Endothelial cell of umbilical vein (primary cell): ENCODE measurements at regions not wholly inside any gene's neighbourhood (a gene's known extent, or its start where the extent isn't known, plus 50 kb on each side); places are given as distances from the start of the nearest gene placed in this dataset.

Experiments
- BruUV-seq: library from RNA; stranded (reverse); fragments of 400-500 nt; replicated peaks from 2 replicates; lab custom pipeline; 2021; lab: Mats Ljungman, UMichigan
- CTCF ChIA-PET: fragments of 300-600, 350-600 bp; sonication (Branson Sonifier 250); formaldehyde crosslinking; loops from one replicate; lab custom pipeline; 2021; ENCODE audit warnings: antibody characterized with exemption, inconsistent platforms; lab: Charles Lee
- POLR2A ChIA-PET: fragments of 300-600, 350-600 bp; sonication (Branson Sonifier 250); formaldehyde crosslinking; loops from one replicate; lab custom pipeline; 2021; ENCODE audit warnings: antibody characterized with exemption, inconsistent platforms; lab: Charles Lee
- DNase-seq: peaks from one replicate; pipeline ENCODE4 v3.0.0-alpha.2; 2011; ENCODE audit warnings: low read depth, low spot score
- FAIRE-seq: peaks from 2 replicates; lab custom pipeline; 2011; peaks lifted over from hg19 to GRCh38; lab: Jason Lieb, UNC
- H2AFZ ChIP-seq: 2 replicates; pipeline ENCODE4 v1.6.0; 2012; ENCODE audit warnings: low read depth, low read length, control low read depth, inconsistent platforms
- H3K27ac ChIP-seq: 2 replicates; pipeline ENCODE4 v1.5.1; 2011; ENCODE audit warnings: low read depth, mild to moderate bottlenecking, control low read depth, low read length, moderate library complexity; ENCODE audit not compliant: insufficient read depth
- H3K27me3 ChIP-seq, 2 experiments: 2 replicates each; pipeline versions ENCODE4 v1.6.0 to v1.6.1; 2011; ENCODE audit warnings: low read length in 2 of 2, mixed read lengths in 1 of 2; ENCODE audit not compliant: control insufficient read depth in 2 of 2, insufficient read depth in 2 of 2
- H3K36me3 ChIP-seq, 2 experiments: 2 replicates in 1 of 2; 3 replicates in 1 of 2; pipeline ENCODE4 v1.5.1; 2011; ENCODE audit warnings: low read length in 2 of 2, mild to moderate bottlenecking in 1 of 2, moderate library complexity in 1 of 2; ENCODE audit not compliant: control insufficient read depth in 2 of 2, insufficient read depth in 2 of 2; ENCODE audit errors: extremely low read depth in 1 of 2
- H3K4me1 ChIP-seq: 3 replicates; pipeline ENCODE4 v1.5.1; 2011; ENCODE audit warnings: mild to moderate bottlenecking, low read length; ENCODE audit not compliant: control insufficient read depth, insufficient read depth; ENCODE audit errors: extremely low read depth
- H3K4me2 ChIP-seq: 2 replicates; pipeline ENCODE4 v1.6.1; 2011; ENCODE audit warnings: low read length, control low read depth, mixed read lengths; ENCODE audit not compliant: insufficient read depth
- H3K4me3 ChIP-seq, 3 experiments: fragments of 200-600 bp in 1 of 3; sonication (generic), shearing (Covaris generic) in 1 of 3; replicated peaks in 1 of 3; 2 replicates each; pipeline ENCODE4 v1.5.1; 2011 to 2016; ENCODE audit warnings: control low read depth in 3 of 3, low read length in 3 of 3, mild to moderate bottlenecking in 2 of 3, inconsistent platforms in 1 of 3, low read depth in 1 of 3, moderate library complexity in 1 of 3; ENCODE audit not compliant: insufficient read depth in 1 of 3
- H3K79me2 ChIP-seq: 2 replicates; pipeline ENCODE4 v1.6.0; 2012; ENCODE audit warnings: low read length, inconsistent platforms; ENCODE audit not compliant: control insufficient read depth, insufficient read depth
- H3K9ac ChIP-seq: replicated peaks from 2 replicates; pipeline ENCODE3; 2011; ENCODE audit warnings: low read length, control low read depth; ENCODE audit not compliant: insufficient read depth; ENCODE audit errors: extremely low read depth
- H3K9me1 ChIP-seq: replicated peaks from 3 replicates; pipeline ENCODE4 v1.6.0; 2011; ENCODE audit warnings: mild to moderate bottlenecking, low read length; ENCODE audit not compliant: control insufficient read depth, insufficient read depth; ENCODE audit errors: extremely low read depth
- H3K9me3 ChIP-seq: replicated peaks from 2 replicates; pipeline ENCODE4 v1.5.1; 2012; ENCODE audit warnings: low read length, inconsistent platforms; ENCODE audit not compliant: control insufficient read depth, insufficient read depth
- H4K20me1 ChIP-seq: replicated peaks from 2 replicates; pipeline ENCODE3; 2011; ENCODE audit warnings: mild to moderate bottlenecking, low read length; ENCODE audit not compliant: control insufficient read depth, insufficient read depth; ENCODE audit errors: extremely low read depth
- CTCF ChIP-seq, 2 donors: IDR thresholded peaks; 1 replicate in 1 of 2; 2 replicates in 1 of 2; pipeline ENCODE4 v1.5.1; 2011; ENCODE audit warnings: low read length in 2 of 2, mild to moderate bottlenecking in 2 of 2, moderate library complexity in 2 of 2, control low read depth in 1 of 2, inconsistent platforms in 1 of 2, low read depth in 1 of 2; ENCODE audit not compliant: insufficient read depth in 1 of 2; ENCODE audit errors: extremely low read depth in 1 of 2
- EZH2 ChIP-seq: IDR thresholded peaks from 2 replicates; pipeline ENCODE4 v1.6.1; 2012; ENCODE audit warnings: borderline replicate concordance, low read depth, mild to moderate bottlenecking, moderate library complexity, low read length, inconsistent platforms; ENCODE audit not compliant: severe bottlenecking
- FOS ChIP-seq: IDR thresholded peaks from 2 replicates; pipeline ENCODE4 v1.6.1; 2011; ENCODE audit warnings: mild to moderate bottlenecking, low read length, moderate library complexity, borderline replicate concordance; ENCODE audit not compliant: insufficient read depth
- GATA2 ChIP-seq: IDR thresholded peaks from 2 replicates; pipeline ENCODE4 v1.7.0; 2011; ENCODE audit warnings: low read depth, mild to moderate bottlenecking, moderate library complexity, mixed read lengths, low read length; ENCODE audit not compliant: insufficient read length, insufficient read depth
- JUN ChIP-seq: IDR thresholded peaks from 2 replicates; pipeline ENCODE4 v1.6.1; 2011; ENCODE audit warnings: borderline replicate concordance, low read depth; ENCODE audit not compliant: insufficient read length, insufficient read depth
- MYC ChIP-seq: IDR thresholded peaks from one replicate; pipeline ENCODE4 v1.6.1; 2011; ENCODE audit warnings: mild to moderate bottlenecking, low read depth, low read length
- POLR2A ChIP-seq: IDR thresholded peaks from 2 replicates; pipeline ENCODE4 v1.6.1; 2012; ENCODE audit warnings: low read depth, mild to moderate bottlenecking, control low read depth, low read length
- POLR2AphosphoS5 ChIP-seq: IDR thresholded peaks from 2 replicates; pipeline ENCODE4 v1.6.1; 2012; ENCODE audit warnings: low read depth, mild to moderate bottlenecking, control low read depth, low read length, moderate library complexity; ENCODE audit not compliant: insufficient read depth
- dilution Hi-C: fragments of 300-500 bp; cut with MboI; formaldehyde crosslinking; loops from one replicate; pipeline ENCODE4 v1.15.0; 2019; ENCODE audit warnings: low sequenced_read_pairs; ENCODE audit not compliant: extremely low pct_ligation_motif_present
- intact Hi-C: fragments of 100-400 bp; cut with micrococcal nuclease; formaldehyde crosslinking; loops from one replicate; pipeline ENCODE4 v1.10.0; 2022
- TF ChIP-seq, protein P1 (sequence below): IDR thresholded peaks from 2 replicates; pipeline ENCODE4 v1.6.1; 2011; ENCODE audit not compliant: insufficient read depth, insufficient read length

DNA sequence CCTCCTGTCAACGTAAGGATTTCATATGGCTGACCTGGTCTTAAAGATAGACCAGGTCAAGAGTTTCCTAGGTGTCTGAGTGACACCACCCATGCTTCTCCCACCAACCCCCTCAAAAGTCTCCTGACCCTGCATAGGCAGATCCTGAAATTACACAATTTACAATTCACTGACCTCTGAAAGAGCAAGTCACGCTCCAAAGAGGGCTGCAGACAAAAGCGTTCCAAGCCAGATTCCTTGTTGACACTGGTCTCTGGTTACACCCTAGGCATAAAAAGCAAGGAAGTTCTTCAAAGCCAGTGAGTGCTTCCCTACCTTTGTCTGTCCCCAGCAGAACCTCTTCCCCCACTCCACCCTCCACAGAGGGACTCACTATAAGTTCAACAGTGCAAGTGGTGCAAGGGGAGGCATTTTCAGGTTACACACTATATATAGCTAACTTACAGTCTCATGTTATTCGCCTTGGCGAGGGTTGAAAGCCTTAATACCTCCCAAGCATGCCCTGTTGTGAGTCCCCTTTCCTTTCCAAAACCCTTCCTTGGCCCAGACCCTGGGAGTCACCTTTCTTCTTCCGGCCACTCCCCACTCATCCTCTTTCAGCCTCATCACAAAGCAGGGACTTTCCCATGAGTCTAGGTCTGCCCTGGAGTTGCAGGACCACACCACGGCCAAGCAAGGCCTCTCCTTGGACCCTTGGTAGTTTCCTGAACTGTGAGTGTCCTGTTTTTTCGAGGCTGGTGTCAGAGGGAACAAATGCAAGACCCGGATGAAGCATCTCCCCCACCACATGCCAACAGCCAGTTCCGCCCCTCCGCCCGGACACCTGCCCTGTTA lies 58.0 kb upstream of the KLF3 start:
- FAIRE-seq = no peak
- H2AFZ ChIP-seq = no peak overlapping the region
- no peaks in the 10 kb centered on the region for H3K4me1 ChIP-seq
- CTCF ChIA-PET = no interaction called here
- no peak for DNase-seq
- no peak overlapping the region for H3K4me2 ChIP-seq
- H3K9ac ChIP-seq = no peak overlapping the region
- H3K4me3 ChIP-seq = no peak overlapping the region
- H3K9me1 ChIP-seq = no peaks in the 10 kb centered on the region
- H3K79me2 ChIP-seq = no peaks in the 10 kb centered on the region
- POLR2A ChIA-PET = no interaction called here
- dilution Hi-C loops = no loop called here
- H3K27ac ChIP-seq = no peak overlapping the region
- BruUV-seq = no TSS peak
- no peaks in the 10 kb centered on the region for H3K36me3 ChIP-seq
- peaks cover 1 to 9% of the 10 kb centered on the region in 2 experiments for H3K27me3 ChIP-seq
- intact Hi-C loops = no loop called here
- H3K9me3 ChIP-seq = no peaks in the 10 kb centered on the region
- no peaks in the 10 kb centered on the region for H4K20me1 ChIP-seq
- TF ChIP-seq EZH2 (no peak), POLR2AphosphoS5 (no peak), JUN (no peak), MYC (no peak), POLR2A (no peak), GATA2 (no peak), CTCF (IDR thresholded peaks at IDR 0.05; ENCODE audit: extremely low read depth in 1 of 2, insufficient read depth in 1 of 2, low read depth in 1 of 2, low read length in 2 of 2) (no peak), FOS (no peak)
- TF ChIP-seq, protein P1, sequence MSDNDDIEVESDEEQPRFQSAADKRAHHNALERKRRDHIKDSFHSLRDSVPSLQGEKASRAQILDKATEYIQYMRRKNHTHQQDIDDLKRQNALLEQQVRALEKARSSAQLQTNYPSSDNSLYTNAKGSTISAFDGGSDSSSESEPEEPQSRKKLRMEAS = no peak
